GM18511 (cell line): ENCODE measurements at regions not wholly inside any gene's neighbourhood (a gene's known extent, or its start where the extent isn't known, plus 50 kb on each side); places are given as distances from the start of the nearest gene placed in this dataset.

Experiments used
- ATAC-seq: cut with Tn5 transposase; IDR thresholded peaks from one replicate; pipeline ENCODE4 v1.9.1; 2021; ENCODE audit warnings: mild to moderate bottlenecking, moderate library complexity; ENCODE audit not compliant: unreplicated experiment

DNA sequence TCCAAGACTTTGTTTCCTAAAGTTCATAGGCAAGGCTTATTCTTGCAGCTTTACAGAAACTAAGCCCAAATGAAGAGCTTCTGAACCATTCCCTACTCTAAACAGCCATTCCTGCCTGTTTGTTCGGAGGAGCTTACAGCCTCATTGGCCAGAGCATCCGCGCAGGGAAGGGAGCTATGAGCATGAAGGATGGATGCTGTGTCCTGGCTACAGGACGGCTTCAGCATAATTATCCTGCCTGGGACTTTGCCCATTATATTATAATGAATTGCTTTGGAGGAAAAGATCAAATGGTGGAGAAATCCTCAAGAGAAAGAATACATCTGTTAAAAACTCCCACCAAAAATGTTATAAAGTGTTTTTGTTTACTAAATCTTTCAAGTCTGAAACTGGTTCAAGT lies 378.2 kb upstream of the BTBD3 start:
- ATAC-seq = no peak

DNA sequence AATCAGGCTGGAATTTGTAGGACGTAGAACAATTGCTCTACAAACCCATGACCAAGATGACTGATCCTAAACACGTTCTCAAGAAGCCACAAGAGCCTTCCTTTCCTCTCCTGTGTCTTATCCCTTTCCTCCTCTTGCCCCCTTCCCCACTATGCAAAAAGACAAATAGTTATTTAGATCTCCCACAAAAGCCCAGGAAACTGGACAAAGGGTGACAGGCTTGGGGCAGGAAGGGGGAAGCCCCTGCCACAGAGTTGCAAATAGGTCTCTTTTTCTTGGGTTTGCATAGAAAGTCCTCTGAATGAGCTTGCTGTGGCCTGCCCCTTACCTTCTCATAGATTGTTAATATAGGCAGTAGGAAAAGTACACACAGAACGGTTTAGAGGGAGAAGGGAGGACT lies 377.1 kb upstream of the BTBD3 start:
- ATAC-seq = no peak

DNA sequence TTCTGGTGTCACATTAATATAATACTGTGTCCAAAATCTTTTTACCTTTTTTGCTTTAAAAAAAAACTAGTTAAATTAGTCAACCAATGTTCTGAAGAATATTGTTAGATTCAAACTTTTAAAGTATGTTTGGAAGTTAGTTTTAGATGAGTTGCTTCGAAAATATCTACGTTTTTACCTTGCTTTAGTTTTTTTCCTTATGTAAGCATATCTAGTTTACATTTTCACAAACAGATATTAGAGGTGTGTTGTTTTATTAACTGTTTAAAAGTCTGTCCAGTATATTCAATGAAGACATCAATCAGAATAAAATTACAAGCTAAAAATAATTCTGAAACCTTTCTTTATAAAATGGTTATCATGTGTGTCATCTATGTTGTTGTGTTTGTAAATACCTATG lies 375.0 kb upstream of the BTBD3 start:
- ATAC-seq = no peak

DNA sequence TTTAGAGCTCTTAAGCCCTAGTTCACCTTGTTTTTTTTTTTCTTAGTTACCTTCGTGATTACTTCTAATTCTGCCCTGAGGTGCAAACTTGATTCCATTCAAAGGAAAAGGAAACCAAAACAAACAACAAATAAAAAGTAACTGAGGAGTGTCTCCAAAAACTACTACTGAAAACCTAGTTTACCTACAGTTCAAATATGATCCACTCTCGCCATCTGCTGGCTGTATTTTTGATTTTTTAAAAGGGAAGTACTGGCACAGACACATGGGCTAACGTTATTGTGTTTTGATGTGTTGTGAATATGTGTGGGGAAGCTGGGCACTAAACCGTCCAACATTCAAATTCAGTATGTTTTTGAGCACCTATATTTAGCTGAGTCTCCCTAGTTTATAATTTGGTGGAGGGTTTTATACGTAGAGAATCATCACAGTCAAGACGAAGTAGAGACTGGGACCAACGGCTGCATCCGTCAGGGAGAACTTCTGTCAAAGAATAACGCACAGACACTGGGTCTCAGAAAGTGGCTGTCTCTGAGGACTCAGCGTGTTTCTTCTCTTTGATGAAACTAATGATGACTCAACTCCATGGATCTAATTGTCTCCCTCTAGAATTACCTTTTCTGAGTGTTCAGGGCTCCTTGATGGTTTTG lies 373.5 kb upstream of the BTBD3 start:
- ATAC-seq = peak; percentile 84

DNA sequence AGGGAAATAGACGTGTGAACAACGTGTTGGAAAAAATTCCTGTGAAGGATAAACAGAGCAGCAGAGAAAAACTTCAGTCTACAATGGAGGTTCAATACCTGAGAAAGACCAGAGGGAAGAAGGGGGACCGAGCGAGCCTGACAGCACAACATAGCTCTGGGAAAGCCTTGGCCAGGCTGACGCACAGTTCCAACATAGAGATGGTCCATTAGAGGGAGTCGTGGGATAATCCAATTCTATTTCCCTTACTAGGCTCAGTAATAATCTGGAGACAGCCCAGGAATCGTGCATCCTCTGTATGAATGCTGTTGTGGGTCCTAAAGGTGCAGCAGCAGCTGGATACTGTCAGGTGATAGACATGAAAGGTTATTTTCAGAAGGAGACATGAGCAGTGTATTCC lies 370.8 kb upstream of the BTBD3 start:
- ATAC-seq = no peak

DNA sequence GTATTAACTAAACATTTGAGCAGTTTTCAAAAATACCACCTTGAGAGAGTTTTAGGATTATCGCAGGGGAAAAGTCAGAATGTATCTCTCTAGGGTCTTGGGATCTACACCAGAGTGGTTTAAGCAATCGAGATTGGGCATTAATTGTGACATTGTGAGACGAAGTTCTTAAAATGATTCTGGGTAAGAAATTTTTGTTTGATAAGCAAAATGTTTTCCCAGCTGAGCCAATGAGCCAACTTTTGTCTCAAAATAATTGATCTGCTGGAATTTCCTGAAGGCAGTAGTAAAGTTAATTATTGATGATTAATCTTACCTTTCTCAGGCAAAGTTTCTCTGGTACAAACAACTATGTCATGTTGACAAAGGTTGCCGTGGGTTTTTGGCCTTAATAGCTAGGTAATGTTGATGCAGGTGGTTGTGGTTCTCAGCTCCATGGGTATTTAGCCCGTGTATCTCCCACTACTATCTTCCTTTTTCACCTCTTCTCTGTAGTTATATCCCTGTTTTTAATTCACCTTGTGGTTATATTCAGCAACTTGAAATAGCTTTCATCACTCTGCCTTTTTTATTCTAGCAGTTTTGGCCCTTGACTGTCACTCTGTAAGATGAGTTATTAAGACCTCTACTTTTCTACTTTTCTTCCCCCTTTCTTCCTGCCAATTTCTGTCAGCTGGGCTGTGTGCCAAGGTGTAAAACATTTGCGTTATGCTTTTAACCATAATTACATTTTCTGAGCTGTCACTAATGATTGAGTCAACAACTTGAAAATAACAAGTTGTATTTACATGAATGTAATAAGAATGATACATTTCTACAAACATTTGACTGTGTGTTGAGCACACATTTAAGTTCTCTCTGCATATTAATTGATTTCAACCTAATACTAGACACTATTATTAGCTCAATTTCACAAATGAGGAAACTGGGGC lies 368.3 kb upstream of the BTBD3 start:
- no peak for ATAC-seq

DNA sequence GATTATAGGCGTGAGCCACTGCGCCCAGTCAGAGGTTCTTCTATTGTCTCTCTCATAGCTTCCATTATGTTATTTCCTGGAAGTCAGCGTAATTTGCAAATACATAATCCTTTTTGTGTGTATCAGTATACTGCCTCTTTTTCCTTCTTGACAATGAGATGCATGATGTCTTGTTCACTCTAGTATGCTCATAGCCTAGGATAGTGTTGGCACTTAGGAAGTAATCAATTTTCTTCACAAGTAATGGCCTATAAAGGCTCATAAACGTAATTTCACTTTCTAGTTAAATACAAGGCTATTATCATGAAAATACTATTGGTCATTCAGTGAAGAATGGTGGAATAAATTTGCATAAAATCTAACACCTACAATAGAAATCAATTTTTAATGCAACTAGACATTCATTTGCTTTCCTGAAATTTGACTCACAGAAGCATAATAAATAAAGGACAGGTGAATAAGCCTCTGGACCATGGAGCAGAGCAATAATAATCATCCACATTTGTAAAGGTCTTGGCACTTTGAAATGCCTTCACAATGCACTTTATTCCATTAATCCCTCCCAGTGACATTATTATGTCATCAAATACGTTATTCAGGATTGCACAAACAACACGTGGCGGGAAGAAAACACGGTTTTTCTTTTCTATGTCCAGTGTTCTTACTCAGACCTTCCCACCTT lies 366.9 kb upstream of the BTBD3 start:
- ATAC-seq = no peak

DNA sequence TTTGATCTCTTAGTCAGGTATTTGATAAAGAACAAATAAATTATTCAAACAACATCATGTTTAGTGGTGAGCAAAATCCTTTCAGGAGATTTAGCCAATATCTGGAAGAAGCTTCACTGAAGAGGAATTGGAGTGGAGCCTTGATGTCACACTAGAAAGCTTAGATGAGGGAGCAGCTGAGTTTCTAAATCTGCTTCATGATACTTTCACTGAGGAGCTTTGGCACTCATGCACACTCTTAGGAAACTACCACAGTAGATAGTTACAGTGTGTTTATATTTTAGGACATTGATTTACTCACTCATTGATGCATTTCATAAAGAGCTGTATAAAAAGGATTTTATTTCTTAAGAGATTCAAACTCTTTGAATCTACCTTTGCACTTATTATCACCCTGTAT lies 366.2 kb upstream of the BTBD3 start:
- ATAC-seq = no peak

DNA sequence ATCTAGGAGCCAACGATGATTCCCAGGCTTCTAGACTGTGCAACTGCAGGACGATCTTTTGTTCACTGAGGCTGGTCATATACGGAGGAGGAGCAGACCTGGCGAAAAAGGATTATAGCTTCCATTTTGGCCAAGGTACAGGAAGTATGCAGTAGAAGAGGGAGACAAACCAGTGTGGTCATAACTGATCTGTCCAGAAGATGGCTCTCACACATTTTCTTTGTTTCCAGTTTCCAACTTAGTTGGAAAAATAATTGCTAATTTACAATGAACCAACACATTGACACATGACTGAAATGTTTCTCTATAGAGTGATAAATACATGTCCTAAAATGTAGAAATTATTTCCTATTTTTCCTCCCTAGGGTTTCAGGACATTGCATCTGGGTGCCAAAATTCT lies 364.1 kb upstream of the BTBD3 start:
- ATAC-seq = no peak

DNA sequence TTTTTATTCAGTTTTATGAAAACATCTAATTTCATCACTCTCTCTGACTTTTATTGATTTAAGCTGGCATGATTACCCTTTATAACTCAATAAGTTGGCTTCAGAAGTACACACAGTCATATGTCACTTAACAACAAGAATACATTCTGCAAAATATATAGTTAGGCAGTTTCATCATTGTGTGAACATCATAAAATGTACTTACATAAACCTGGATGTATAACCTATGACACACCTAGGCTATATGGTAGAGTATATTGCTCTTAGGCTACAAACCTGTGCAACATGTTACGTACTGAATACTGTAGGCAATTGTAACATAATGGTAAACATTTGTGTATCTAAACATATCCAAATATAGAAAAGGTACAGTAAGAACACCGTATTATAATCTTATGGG lies 362.2 kb upstream of the BTBD3 start:
- ATAC-seq = no peak

DNA sequence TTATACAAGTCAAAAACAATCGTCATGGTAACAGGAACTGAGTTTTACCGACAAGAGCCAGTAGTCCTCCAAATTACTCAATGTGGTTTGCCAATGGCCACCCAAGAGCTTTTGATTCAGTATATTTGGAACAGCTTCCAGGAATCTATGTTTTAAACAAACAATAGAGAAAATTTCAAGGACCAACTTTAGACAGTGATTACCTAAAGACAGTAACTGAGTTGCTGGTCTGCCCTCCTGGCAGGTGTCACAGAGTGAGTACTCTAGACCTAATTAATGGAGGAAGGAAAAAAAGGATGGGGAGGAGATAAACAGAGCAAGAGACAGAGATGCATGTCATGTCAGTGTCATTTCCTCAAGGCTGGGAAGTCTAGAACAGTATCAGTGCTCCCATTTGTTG lies 361.3 kb upstream of the BTBD3 start:
- no peak for ATAC-seq

DNA sequence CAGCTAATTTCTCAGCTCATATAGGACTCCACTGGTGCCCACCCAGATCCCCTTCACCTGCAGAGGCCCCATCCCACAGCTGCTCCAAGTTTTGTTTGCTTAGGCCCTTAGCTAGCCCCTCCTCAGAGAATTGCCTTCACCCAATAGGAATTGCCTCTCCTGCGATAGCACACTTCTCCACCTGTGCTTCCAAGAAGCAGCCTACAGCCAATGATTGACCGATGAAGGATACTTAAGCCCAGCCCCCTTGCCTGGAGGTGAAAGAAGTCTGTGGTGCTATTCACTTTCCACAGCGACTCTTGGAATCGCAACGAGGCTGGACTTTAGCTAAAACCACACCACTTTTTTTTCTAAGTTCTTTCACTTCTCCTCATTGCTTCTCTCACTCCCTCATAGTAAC lies 353.2 kb upstream of the BTBD3 start:
- no peak for ATAC-seq

DNA sequence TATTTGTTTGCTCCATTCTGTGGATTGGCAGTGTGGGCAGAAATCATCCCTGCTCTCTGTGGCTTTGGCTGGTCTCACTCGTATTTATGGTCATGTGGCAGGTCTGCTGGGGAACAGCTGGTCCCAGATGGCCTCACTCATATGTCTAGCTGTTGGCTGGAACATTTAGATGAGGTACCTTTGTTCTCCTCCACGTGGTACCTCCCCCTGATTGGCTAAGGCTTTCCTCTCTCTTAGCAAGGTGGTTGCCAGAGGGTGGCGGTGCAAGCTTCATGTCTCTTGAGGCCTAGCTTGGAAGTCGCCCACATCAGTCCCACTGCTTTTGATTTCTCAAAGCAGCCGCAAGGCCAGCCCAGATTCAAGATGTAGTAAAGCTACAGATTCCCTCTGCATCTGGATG lies 348.5 kb upstream of the BTBD3 start:
- ATAC-seq = no peak

DNA sequence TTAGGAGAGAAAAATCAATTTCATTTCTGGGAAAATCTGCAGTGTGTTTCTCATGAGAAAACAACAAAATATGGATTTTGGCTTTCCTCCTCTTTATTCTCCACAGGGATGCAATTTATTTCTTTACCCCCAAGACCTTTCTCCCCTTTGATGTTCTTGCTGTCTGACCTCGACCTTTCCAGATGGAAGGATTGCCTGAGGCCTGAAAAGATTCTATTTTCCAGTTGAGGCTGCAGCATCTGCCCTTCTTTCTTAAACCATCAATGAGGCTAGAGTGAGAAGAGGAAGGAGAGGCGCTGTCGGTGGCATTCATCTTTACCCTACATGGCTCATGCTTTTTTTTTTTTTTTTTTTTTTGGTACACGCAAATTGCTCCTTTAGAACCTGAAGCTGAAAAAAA lies 344.2 kb upstream of the BTBD3 start:
- no peak for ATAC-seq

DNA sequence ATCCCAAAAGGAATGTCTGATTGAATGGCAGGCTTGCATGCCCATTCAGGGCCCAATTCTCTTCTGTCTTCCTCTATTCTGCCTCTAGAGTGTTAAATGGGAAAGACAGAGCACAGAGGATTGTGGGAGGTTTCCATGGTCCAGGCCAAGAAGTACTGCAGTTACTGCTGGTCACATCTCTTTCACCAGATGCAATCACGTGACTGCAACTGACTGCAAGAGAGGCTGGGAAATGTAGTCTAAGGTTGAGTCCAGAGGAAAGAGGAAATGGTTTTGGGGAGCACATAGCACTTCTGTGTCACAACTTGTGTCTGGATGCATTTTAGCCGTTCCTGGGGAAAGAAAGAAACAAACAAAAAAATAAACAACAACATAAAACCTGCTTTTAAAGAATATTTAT lies 336.4 kb upstream of the BTBD3 start:
- ATAC-seq = no peak

DNA sequence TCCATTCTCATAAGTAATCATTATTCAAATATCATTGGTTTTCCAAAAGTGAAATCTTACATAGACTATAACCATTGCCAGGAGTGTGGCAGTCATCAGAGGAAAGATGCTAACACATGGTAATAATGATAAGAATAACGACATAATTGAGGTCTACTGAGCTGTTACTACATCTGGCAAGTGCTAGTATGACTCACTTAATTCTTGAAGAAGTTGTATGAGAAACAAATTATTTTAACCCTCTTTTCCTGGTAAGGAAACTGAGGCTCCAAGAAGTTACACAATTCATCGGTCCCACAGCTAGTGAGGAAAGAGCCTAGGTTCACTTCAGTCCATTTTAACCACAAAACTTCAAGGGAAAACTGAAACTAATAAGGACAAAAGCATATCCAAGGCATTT lies 335.6 kb upstream of the BTBD3 start:
- no peak for ATAC-seq

DNA sequence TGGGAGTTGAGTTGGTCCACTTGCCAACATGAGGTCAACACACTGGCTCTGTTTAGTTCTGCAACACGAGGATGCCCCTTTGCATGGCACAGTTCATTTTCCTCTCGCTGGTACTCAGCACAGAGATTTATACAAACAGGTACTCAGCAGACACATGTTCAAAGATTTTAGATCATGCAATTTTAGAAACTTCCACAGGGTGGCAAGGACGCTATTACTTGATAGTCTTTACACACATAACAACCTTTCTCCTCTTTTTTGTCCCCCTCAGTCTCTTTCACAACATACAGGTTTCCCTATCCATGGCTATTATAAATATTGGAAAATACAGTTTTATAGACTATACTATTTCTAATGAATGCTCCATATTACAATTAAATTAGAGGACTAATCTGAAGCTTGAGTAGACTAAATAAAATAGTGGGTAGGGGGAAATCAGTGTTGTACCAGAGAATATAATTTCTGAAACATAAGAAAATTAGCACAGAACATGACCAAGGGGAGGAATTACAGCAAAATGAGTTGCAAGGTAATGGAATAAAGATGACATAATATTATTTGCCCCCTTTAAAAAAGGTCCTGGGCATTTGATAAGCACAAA lies 331.8 kb upstream of the BTBD3 start:
- no peak for ATAC-seq

DNA sequence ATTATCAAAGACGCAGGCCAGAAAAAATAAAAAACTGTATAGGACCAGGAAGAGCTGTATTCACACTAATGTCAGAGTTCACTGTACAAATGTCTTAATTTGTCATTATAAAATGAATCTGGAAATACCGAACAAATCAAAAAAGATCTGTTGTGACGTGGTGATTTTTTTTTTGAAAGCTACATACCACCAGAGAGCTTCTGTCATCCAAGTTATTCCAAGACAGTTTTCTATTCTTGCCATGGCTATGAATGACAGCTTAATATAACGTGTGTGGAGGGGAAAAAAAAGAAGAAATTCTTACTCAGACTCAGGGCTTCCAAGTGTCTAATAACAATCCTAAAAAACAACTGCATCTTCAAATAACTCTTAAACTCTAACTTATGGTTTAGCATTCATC lies 328.8 kb upstream of the BTBD3 start:
- ATAC-seq = no peak

DNA sequence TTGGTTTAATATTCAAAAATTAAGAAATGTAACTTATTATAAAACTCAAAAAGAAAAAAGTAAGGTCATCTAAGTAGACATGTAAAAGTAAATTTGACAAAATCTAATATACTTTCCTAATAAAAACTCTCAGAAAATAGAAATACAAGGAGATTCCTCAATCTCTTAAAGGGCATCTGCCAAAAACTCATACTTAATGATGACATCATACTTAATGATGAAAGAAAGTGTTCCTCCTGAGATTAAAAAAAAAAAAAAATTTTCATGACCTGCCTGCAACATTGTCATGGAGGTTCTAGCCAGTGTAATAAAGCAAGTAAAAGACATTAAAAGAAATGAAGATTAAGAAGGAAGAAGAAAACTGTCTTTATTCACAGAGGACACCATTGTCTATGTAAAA lies 325.7 kb upstream of the BTBD3 start:
- no peak for ATAC-seq

DNA sequence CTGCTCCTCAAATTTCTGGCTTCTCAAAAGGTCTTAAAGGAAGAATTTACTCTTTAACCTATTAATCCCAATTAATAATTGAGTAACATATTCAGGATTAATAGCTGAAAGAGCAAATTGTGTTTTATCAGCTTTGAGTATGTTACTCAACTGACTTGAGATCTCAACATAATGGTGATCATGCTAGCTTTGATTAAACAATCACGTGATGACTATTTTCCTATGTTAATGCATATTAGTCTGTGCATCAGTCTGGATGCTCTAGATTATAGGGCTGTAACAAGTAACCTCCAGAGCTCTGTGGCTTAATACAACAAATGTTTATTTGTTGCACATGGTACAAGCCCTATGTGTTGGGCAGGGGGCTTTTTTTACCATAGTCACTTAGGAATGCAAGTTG lies 313.4 kb upstream of the BTBD3 start:
- ATAC-seq = no peak

DNA sequence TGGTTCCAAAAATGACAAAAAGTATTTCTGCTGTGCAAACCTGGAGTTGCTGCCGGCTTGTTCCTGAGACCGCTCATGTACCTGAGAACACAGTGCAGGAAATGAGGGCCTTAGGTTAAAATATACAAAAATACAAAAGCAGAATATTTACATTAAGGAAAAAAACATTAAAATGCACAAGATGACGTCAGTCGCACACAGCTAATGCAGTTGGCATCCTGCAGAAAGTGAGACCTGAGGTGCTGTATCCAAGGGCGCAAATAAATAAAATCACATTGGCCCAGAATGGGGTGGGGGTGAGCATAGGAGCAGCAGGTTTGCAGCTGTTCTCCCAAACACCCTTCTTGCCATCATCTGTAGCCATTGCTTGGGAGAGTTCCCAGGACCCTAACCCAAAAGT lies 310.6 kb upstream of the BTBD3 start:
- ATAC-seq = no peak

DNA sequence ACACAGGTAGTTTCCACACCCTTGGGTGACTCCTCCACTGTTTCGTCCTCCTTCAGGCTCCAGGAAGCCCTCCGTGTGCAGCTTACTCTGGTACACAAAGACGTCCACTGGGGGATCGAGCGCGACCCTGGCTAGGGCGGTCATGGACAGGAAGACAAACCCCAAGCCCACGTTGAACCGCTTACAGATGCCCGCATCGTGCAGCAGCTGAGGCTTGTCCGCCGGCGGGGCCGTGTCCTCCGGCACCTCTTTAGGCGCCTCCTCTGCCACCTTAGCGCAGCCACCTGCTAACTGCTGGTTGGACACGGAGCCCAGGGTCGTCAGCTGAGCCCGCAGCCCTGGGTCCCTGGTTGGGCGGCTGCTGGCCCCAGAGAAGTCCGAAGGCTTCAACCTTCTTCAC lies 309.0 kb upstream of the BTBD3 start:
- ATAC-seq = no peak
